Endothelial cell of umbilical vein (primary cell): ENCODE measurements at regions not wholly inside any gene's neighbourhood (a gene's known extent, or its start where the extent isn't known, plus 50 kb on each side); places are given as distances from the start of the nearest gene placed in this dataset.

Experiments used
- POLR2A ChIP-seq: IDR thresholded peaks from 2 replicates; pipeline ENCODE4 v1.6.1; 2012; ENCODE audit warnings: low read depth, mild to moderate bottlenecking, control low read depth, low read length
- POLR2AphosphoS5 ChIP-seq: IDR thresholded peaks from 2 replicates; pipeline ENCODE4 v1.6.1; 2012; ENCODE audit warnings: low read depth, mild to moderate bottlenecking, control low read depth, low read length, moderate library complexity; ENCODE audit not compliant: insufficient read depth
- TF ChIP-seq, protein P1 (sequence below), 2 donors: IDR thresholded peaks; 1 replicate in 1 of 2; 2 replicates in 1 of 2; pipeline ENCODE4 v1.5.1; 2011; ENCODE audit warnings: low read length in 2 of 2, mild to moderate bottlenecking in 2 of 2, moderate library complexity in 2 of 2, control low read depth in 1 of 2, inconsistent platforms in 1 of 2, low read depth in 1 of 2; ENCODE audit not compliant: insufficient read depth in 1 of 2; ENCODE audit errors: extremely low read depth in 1 of 2

DNA sequence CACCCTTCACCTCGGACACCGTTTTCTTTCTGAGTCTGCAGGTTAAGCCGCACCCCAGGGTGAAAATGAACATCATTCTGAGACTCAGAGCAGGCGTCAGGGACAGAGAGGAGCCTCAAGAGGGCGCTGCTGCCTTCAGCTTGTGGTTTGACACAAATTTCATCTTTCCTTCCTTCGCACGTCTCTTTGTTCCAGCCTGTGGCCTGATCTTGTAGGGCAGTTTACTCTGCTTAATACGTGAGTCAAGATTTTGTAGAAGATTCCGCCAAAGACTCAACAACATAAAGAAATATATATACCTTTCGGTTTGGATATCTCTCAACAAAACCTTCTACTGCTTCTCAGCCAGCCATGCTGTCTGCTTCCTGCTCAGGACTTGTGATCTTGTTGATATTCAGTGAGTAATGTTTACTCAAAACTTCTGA, 329.3 kb upstream of the OR4E1 start:
- TF ChIP-seq, protein P1, sequence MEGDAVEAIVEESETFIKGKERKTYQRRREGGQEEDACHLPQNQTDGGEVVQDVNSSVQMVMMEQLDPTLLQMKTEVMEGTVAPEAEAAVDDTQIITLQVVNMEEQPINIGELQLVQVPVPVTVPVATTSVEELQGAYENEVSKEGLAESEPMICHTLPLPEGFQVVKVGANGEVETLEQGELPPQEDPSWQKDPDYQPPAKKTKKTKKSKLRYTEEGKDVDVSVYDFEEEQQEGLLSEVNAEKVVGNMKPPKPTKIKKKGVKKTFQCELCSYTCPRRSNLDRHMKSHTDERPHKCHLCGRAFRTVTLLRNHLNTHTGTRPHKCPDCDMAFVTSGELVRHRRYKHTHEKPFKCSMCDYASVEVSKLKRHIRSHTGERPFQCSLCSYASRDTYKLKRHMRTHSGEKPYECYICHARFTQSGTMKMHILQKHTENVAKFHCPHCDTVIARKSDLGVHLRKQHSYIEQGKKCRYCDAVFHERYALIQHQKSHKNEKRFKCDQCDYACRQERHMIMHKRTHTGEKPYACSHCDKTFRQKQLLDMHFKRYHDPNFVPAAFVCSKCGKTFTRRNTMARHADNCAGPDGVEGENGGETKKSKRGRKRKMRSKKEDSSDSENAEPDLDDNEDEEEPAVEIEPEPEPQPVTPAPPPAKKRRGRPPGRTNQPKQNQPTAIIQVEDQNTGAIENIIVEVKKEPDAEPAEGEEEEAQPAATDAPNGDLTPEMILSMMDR (IDR thresholded peaks at IDR 0.05; ENCODE audit: extremely low read depth in 1 of 2, insufficient read depth in 1 of 2, low read depth in 1 of 2, low read length in 2 of 2) = peak; percentile 45 to 48
- TF ChIP-seq POLR2A = no peak
- TF ChIP-seq POLR2AphosphoS5 = no peak
